Stimulated activated effector memory CD8-positive, alpha-beta T cell treated with anti-CD3 and anti-CD28 coated beads, Interleukin-12 subunit alpha, Interleukin-12 subunit beta, amount 100 ng/mL, for 72 hours (primary cell): ENCODE measurements at regions not wholly inside any gene's neighbourhood (a gene's known extent, or its start where the extent isn't known, plus 50 kb on each side); places are given as distances from the start of the nearest gene placed in this dataset.

Experiments
- ATAC-seq: fragments of 150-1000 bp; cut with Tn5 transposase; 2 replicates; pipeline ENCODE4 v1.10.0; 2021
- DNase-seq, 2 donors: peaks; one replicate each; pipeline ENCODE4 v3.0.0; 2021 to 2022; ENCODE audit warnings: low spot score in 2 of 2
- H3K27ac Mint-ChIP-seq: one replicate; pipeline ENCODE4 v1.8.0; 2022; ENCODE audit warnings: mild to moderate bottlenecking, mixed read lengths
- H3K36me3 Mint-ChIP-seq: one replicate; pipeline ENCODE4 v1.8.0; 2022; ENCODE audit warnings: mild to moderate bottlenecking, mixed read lengths
- H3K4me1 Mint-ChIP-seq: one replicate; pipeline ENCODE4 v1.8.0; 2022; ENCODE audit warnings: mixed read lengths
- H3K4me3 Mint-ChIP-seq: one replicate; pipeline ENCODE4 v1.8.0; 2022; ENCODE audit warnings: mild to moderate bottlenecking, mixed read lengths
- H3K9me3 Mint-ChIP-seq: one replicate; pipeline ENCODE4 v1.8.0; 2022; ENCODE audit warnings: mixed read lengths

DNA sequence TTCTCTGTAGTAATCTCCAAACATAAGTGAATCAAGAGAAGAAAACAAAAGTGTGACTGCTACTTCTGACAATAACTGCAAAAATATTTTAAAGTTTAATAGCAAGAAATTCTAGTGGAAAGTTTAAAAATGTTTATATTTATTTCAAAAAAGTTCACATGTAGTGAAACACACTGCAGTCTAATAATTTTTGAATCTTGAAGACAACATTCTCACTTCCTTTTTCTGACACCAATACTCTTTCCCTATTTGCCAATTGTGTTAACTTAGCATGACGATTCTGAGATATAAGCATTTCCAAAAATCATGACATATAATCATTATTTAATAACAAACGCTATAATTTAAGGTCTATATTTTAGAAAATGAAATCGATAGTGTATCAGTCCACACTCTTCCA lies 429.1 kb upstream of the PKDCC start:
- no peaks in the 10 kb centered on the region for H3K4me1 Mint-ChIP-seq

GRCh38 chr2:41621095-41621494 lies 426.7 kb upstream of the PKDCC start:
- ATAC-seq (no peak), DNase-seq (no peak)
- no peak overlapping the region for H3K27ac Mint-ChIP-seq
- no peak overlapping the region for H3K4me3 Mint-ChIP-seq
- H3K9me3 Mint-ChIP-seq: no peaks in the 10 kb centered on the region
- H3K36me3 Mint-ChIP-seq: no peaks in the 10 kb centered on the region
- no peaks in the 10 kb centered on the region for H3K4me1 Mint-ChIP-seq

More for the DNA sequence above, 429.1 kb upstream of the PKDCC start:
- Mint-ChIP-seq H3K27ac (no peak overlapping the region), H3K4me3 (no peak overlapping the region), H3K9me3 (no peaks in the 10 kb centered on the region), H3K36me3 (no peaks in the 10 kb centered on the region)
- no peak for ATAC-seq
- DNase-seq: no peak

DNA sequence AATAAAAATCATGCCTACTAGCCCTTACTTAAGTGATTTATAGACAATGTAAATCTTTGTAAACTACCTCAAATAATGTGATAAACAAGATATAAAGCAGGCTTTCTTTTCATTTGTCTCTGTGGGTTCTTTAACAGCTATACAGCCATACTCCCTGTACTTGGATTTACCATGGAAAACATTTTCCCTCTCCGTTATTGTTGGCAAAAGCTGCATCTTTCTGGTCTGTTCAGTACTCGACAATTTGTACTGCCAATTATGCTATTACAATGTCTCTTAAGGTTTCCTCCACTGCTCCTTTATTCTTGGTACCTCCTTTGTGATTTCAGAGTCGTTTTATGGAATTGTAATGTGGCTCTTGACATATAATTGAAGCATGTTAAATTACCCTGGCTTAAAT lies 426.3 kb upstream of the PKDCC start:
- Mint-ChIP-seq H3K4me1 (no peaks in the 10 kb centered on the region), H3K27ac (no peak overlapping the region), H3K9me3 (no peaks in the 10 kb centered on the region), H3K4me3 (no peak overlapping the region), H3K36me3 (no peaks in the 10 kb centered on the region)
- ATAC-seq (no peak), DNase-seq (no peak)

GRCh38 chr2:41622301-41622700 lies 425.5 kb upstream of the PKDCC start:
- no peak for ATAC-seq
- DNase-seq: no peak
- Mint-ChIP-seq H3K4me1 (no peaks in the 10 kb centered on the region), H3K4me3 (no peak overlapping the region), H3K27ac (no peak overlapping the region), H3K9me3 (no peaks in the 10 kb centered on the region), H3K36me3 (no peaks in the 10 kb centered on the region)

- DNase-seq: no peak
- H3K27ac Mint-ChIP-seq: no peak overlapping the region
Observed at GRCh38 chr2:41626936-41627335, 420.9 kb upstream of the PKDCC start.

DNA sequence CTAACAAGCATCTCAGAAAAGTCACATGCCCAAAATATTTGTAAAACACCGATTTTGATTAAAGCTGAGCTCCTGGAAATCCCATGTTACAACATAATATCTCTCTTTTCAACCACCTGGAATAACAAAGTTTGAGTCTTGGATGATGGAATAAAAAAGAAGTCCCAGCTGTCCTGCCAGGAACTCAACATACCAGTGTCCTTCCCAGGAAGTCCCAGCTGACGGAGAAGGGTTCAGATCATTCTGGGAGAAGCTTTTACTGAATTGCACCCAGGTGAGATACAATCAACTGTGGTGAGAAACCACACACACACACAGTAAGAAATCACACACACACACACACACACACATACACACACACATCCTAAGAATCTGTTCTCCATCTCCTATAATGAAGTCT lies 413.1 kb upstream of the PKDCC start:
- DNase-seq: no peak
- no peak overlapping the region for H3K4me3 Mint-ChIP-seq

More at GRCh38 chr2:41626936-41627335, 420.9 kb upstream of the PKDCC start:
- no peak for ATAC-seq
- H3K4me3 Mint-ChIP-seq: no peak overlapping the region
- H3K9me3 Mint-ChIP-seq: no peaks in the 10 kb centered on the region
- H3K36me3 Mint-ChIP-seq: no peaks in the 10 kb centered on the region
- no peaks in the 10 kb centered on the region for H3K4me1 Mint-ChIP-seq

GRCh38 chr2:41644936-41645335 lies 402.9 kb upstream of the PKDCC start:
- no peaks in the 10 kb centered on the region for H3K36me3 Mint-ChIP-seq
- ATAC-seq (no peak), DNase-seq (no peak)
- no peak overlapping the region for H3K27ac Mint-ChIP-seq
- H3K9me3 Mint-ChIP-seq: peaks cover 3% of the 10 kb centered on the region
- H3K4me3 Mint-ChIP-seq: no peak overlapping the region
- H3K4me1 Mint-ChIP-seq: no peaks in the 10 kb centered on the region

More for the DNA sequence above, 413.1 kb upstream of the PKDCC start:
- Mint-ChIP-seq H3K36me3 (no peaks in the 10 kb centered on the region), H3K4me1 (no peaks in the 10 kb centered on the region), H3K27ac (no peak overlapping the region), H3K9me3 (peaks cover 5% of the 10 kb centered on the region)
- ATAC-seq: no peak

DNA sequence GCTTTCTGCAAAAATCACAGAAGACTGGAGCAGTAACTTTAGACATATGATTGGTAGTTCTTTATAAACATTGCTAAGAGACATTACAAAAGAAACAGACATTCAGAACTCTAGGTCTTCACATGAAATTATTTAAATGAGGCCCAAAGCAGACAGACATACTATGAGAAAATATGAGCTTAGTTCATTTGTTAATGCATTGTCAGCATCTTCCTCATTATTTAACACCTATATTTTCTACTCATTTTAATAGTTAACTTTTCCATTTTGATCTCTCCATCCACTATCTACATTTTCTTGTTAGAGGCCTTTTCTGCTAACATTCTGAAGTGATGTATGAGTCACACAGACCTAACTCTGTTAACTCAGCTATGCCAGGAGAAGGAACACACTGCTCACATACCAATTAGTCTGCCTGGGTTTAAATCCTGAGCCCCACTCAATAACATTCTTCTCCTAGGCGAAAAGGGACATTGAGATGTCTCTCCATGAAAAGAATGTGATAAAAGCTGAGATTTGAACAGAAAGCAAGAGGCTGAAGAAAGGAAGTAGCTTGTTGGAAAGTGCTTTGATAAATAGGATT lies 400.3 kb upstream of the PKDCC start:
- H3K9me3 Mint-ChIP-seq: no peaks in the 10 kb centered on the region
- no peak for ATAC-seq
- DNase-seq: no peak
- no peaks in the 10 kb centered on the region for H3K4me1 Mint-ChIP-seq
- H3K4me3 Mint-ChIP-seq: no peak overlapping the region
- no peaks in the 10 kb centered on the region for H3K36me3 Mint-ChIP-seq
- no peak overlapping the region for H3K27ac Mint-ChIP-seq

- Mint-ChIP-seq H3K9me3 (no peaks in the 10 kb centered on the region), H3K36me3 (no peaks in the 10 kb centered on the region), H3K27ac (no peak overlapping the region), H3K4me1 (no peaks in the 10 kb centered on the region), H3K4me3 (no peak overlapping the region)
- ATAC-seq (no peak), DNase-seq (no peak)
Observed at GRCh38 chr2:41657226-41657625, 390.6 kb upstream of the PKDCC start.

DNA sequence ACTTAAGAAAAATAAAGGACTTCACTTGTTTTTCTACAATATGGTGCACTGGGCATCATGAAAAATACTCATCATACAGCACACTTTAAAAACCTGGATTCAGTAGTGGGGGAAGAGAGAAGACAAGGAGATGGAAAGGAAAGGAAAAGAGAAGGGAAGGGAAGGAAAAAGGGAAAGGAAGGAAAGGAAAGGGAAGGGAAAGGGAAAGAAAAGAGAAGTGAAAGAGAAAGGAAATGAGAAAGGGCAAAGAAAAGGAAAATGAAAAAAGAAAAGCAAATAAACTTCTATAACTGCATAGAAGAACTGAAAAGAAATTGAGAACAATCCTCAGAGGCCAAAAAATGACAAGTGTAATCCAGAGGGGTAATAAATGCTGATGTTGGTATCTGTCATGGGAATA lies 388.1 kb upstream of the PKDCC start:
- H3K27ac Mint-ChIP-seq: no peak overlapping the region
- no peak overlapping the region for H3K4me3 Mint-ChIP-seq
- H3K4me1 Mint-ChIP-seq: no peaks in the 10 kb centered on the region

DNA sequence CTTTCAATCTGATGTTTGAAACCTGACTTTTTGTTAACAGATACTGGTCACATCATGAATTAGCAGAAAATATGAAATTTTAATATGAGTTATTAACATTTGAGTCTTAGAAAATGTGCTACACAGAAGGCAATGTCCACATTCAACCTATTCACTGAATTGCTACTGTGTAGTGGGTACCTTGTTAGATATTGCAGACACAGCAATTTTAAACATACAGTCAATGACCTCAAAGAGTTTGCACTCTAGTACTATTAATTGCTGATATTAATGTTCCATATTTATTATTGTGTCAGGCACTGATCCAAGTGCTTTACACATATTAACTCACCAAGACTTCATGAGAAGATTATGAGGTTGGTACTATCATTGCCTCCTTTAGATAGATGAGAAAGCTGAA lies 385.4 kb upstream of the PKDCC start:
- no peak for ATAC-seq
- no peak overlapping the region for H3K4me3 Mint-ChIP-seq
- H3K4me1 Mint-ChIP-seq: no peaks in the 10 kb centered on the region

More for the DNA sequence above, 388.1 kb upstream of the PKDCC start:
- DNase-seq (no peak), ATAC-seq (no peak)
- Mint-ChIP-seq H3K9me3 (no peaks in the 10 kb centered on the region), H3K36me3 (no peaks in the 10 kb centered on the region)

DNA sequence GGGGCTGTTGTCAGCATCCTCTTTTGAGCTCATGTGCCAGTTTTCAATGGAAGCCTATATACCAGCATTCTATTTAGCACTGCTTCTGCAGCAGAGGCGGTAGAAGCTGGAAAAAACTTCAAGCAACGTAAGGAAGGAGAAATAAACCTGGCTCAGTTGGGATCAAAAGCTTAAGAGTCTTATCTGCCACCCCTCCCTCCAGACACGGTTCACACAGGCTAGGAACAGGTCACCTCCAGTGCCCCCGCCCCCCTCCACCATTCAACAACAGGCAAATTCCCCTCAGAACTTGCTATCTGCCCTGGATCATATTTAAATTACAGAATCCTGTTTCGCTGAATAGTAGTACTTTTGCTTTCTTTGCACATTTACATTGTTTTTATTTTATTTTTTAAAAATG lies 384.8 kb upstream of the PKDCC start:
- ATAC-seq: no peak
- no peaks in the 10 kb centered on the region for H3K36me3 Mint-ChIP-seq
- H3K27ac Mint-ChIP-seq: no peak overlapping the region
- no peak overlapping the region for H3K4me3 Mint-ChIP-seq
- H3K9me3 Mint-ChIP-seq: no peaks in the 10 kb centered on the region
- DNase-seq: no peak
- H3K4me1 Mint-ChIP-seq: no peaks in the 10 kb centered on the region

More for the DNA sequence above, 385.4 kb upstream of the PKDCC start:
- no peak for DNase-seq
- Mint-ChIP-seq H3K36me3 (no peaks in the 10 kb centered on the region), H3K9me3 (no peaks in the 10 kb centered on the region), H3K27ac (no peak overlapping the region)

- Mint-ChIP-seq H3K4me1 (no peaks in the 10 kb centered on the region), H3K36me3 (no peaks in the 10 kb centered on the region), H3K27ac (no peak overlapping the region), H3K9me3 (no peaks in the 10 kb centered on the region), H3K4me3 (no peak overlapping the region)
- no peak for DNase-seq
- no peak for ATAC-seq
Observed at GRCh38 chr2:41668529-41668928, 379.3 kb upstream of the PKDCC start.

DNA sequence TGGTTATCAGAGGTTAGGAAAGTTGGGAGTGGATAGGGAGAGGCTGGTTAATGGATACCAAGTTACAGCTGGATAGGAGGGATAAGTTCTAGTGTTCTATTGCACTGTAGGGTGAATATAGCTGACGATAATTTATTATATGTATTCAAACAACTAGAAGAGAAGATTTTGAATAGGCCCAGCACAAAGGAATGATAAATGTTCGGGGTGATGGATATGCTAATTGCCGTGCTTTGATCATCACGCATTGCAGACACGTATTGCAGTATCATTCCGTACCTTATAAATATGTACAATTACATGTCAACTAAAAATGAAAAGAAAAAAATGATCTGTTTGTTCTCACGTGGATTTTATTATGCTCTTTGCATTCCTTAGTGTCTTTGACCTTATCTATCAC lies 369.2 kb upstream of the PKDCC start:
- Mint-ChIP-seq H3K27ac (no peak overlapping the region), H3K4me3 (no peak overlapping the region), H3K36me3 (no peaks in the 10 kb centered on the region), H3K9me3 (no peaks in the 10 kb centered on the region), H3K4me1 (no peaks in the 10 kb centered on the region)
- no peak for DNase-seq
- ATAC-seq: no peak

DNA sequence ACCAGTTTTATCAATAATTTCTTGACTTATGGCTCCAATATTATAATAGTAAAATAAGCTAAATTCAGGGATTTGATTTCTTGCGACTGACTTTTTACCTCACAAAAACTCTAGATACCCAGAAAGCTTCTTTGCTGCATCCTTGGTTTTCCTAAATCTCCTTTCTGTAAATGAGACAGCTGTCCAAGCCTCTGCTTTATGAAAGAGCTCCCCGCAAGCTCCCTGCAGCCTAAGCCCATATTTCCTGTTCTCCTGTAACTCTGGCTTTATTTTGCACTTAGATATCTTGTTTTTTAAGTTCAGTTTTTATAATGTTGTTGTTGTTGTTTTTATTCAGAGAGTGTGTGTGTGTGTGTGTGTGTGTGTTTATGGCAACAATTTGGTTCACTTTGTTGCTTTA lies 361.7 kb upstream of the PKDCC start:
- no peak overlapping the region for H3K4me3 Mint-ChIP-seq
- ATAC-seq (no peak), DNase-seq (no peak)
- no peak overlapping the region for H3K27ac Mint-ChIP-seq
- H3K36me3 Mint-ChIP-seq: no peaks in the 10 kb centered on the region
- no peaks in the 10 kb centered on the region for H3K9me3 Mint-ChIP-seq
- no peaks in the 10 kb centered on the region for H3K4me1 Mint-ChIP-seq

DNA sequence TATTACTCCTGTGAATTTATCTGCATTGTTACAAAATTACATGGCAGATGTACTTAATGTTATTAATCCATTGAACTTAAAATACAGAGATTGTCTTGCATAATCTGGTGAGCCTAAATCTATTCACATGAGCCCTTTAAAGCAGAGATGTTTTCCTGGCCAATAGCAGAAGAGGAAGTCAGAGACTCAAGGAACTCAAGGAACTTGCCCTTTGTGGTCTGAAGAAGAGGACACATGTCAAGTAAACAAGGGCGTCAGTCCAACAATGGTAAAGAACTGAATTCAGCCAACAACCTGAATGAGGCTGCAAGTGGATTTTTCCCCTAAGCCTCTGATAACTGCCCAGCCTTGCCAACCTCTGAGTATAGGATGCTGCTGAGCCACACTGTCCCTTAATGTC lies 356.3 kb upstream of the PKDCC start:
- no peaks in the 10 kb centered on the region for H3K36me3 Mint-ChIP-seq
- H3K4me3 Mint-ChIP-seq: no peak overlapping the region
- ATAC-seq (no peak), DNase-seq (no peak)
- H3K4me1 Mint-ChIP-seq: no peaks in the 10 kb centered on the region
- no peaks in the 10 kb centered on the region for H3K9me3 Mint-ChIP-seq
- no peak overlapping the region for H3K27ac Mint-ChIP-seq

- Mint-ChIP-seq H3K27ac (no peak overlapping the region), H3K9me3 (no peaks in the 10 kb centered on the region), H3K4me3 (no peak overlapping the region), H3K36me3 (no peaks in the 10 kb centered on the region), H3K4me1 (no peaks in the 10 kb centered on the region)
- no peak for DNase-seq
- no peak for ATAC-seq
Observed at GRCh38 chr2:41694536-41695049, 353.2 kb upstream of the PKDCC start.
